HG02610 (cell line): ENCODE measurements at regions not wholly inside any gene's neighbourhood (a gene's known extent, or its start where the extent isn't known, plus 50 kb on each side); places are given as distances from the start of the nearest gene placed in this dataset.

Experiments
- ATAC-seq: cut with Tn5 transposase; IDR thresholded peaks from one replicate; pipeline ENCODE4 v1.9.1; 2021; ENCODE audit warnings: mild to moderate bottlenecking, moderate library complexity; ENCODE audit not compliant: unreplicated experiment

- no peak for ATAC-seq
These were observed 179.0 kb upstream of the ADO start for GRCh38 chr10:62625484-62625883.

GRCh38 chr10:62626079-62626478, 178.4 kb upstream of the ADO start:
- no peak for ATAC-seq

- ATAC-seq = no peak
These were observed 177.7 kb upstream of the ADO start for GRCh38 chr10:62626817-62627216.

GRCh38 chr10:62627983-62628382, 176.5 kb upstream of the ADO start:
- ATAC-seq = no peak

- ATAC-seq = no peak
These were observed 173.3 kb upstream of the ADO start for GRCh38 chr10:62631241-62631640.

- peak; percentile 78 for ATAC-seq
These were observed 172.3 kb upstream of the ADO start for GRCh38 chr10:62632071-62632809.

GRCh38 chr10:62633976-62634375, 170.5 kb upstream of the ADO start:
- ATAC-seq = no peak

- no peak for ATAC-seq
These were observed 169.9 kb upstream of the ADO start for GRCh38 chr10:62634576-62634975.

- no peak for ATAC-seq
These were observed 169.4 kb upstream of the ADO start for GRCh38 chr10:62635127-62635526.

- ATAC-seq = no peak
These were observed 167.7 kb upstream of the ADO start for GRCh38 chr10:62636825-62637248.

GRCh38 chr10:62637249-62638061, 167.1 kb upstream of the ADO start:
- ATAC-seq = peak; percentile 60

- ATAC-seq = peak; percentile 50
These were observed 166.4 kb upstream of the ADO start for GRCh38 chr10:62638062-62638477.

GRCh38 chr10:62639144-62639543, 165.4 kb upstream of the ADO start:
- no peak for ATAC-seq

- no peak for ATAC-seq
These were observed 164.1 kb upstream of the ADO start for GRCh38 chr10:62640411-62640810.

GRCh38 chr10:62643606-62644587, 160.6 kb upstream of the ADO start:
- no peak for ATAC-seq

- peak; percentile 56 for ATAC-seq
These were observed 157.0 kb upstream of the ADO start for GRCh38 chr10:62647375-62648092.

- ATAC-seq = no peak
These were observed 155.6 kb upstream of the ADO start for GRCh38 chr10:62648921-62649320.

- ATAC-seq = no peak
These were observed 154.1 kb upstream of the ADO start for GRCh38 chr10:62650411-62650810.

GRCh38 chr10:62651341-62651740, 153.2 kb upstream of the ADO start:
- no peak for ATAC-seq

- ATAC-seq = no peak
These were observed 152.4 kb upstream of the ADO start for GRCh38 chr10:62652114-62652513.
